HEK293 (cell line): ENCODE measurements at regions not wholly inside any gene's neighbourhood (a gene's known extent, or its start where the extent isn't known, plus 50 kb on each side); places are given as distances from the start of the nearest gene placed in this dataset.

Source experiments
- CTCF ChIA-PET: fragments of 350-600 bp; formaldehyde crosslinking; extraction: SDS; loops from one replicate; lab custom pipeline; 2021; ENCODE audit warnings: antibody characterized with exemption; lab: Yijun Ruan, JAX
- POLR2A ChIA-PET: fragments of 300-600 bp; formaldehyde crosslinking; extraction: SDS; loops from one replicate; lab custom pipeline; 2020; ENCODE audit warnings: antibody characterized with exemption, inconsistent platforms; lab: Yijun Ruan, JAX
- H3K27ac ChIP-seq: fragments of 200-500 bp; sonication (Bioruptor generic); 2 replicates; pipeline ENCODE4 v1.5.1; 2014; ENCODE audit warnings: low read depth, low read length, control low read depth, inconsistent platforms; ENCODE audit errors: extremely low read depth
- H3K36me3 ChIP-seq, 2 experiments: fragments of 200-500 bp in 1 of 2; sonication (Bioruptor generic) in 1 of 2; 1 replicate in 1 of 2; 2 replicates in 1 of 2; pipeline ENCODE4 v1.5.1; 2014 to 2017; ENCODE audit warnings: inconsistent platforms in 2 of 2, low read length in 2 of 2; ENCODE audit not compliant: control insufficient read depth in 2 of 2, insufficient read depth in 1 of 2
- H3K4me1 ChIP-seq: fragments of 200-500 bp; sonication (Bioruptor generic); 2 replicates; pipeline ENCODE4 v1.5.1; 2014; ENCODE audit warnings: mild to moderate bottlenecking, low read length, inconsistent platforms; ENCODE audit not compliant: control insufficient read depth, insufficient read depth
- H3K4me3 ChIP-seq: 2 replicates; pipeline ENCODE4 v1.5.1; 2011; ENCODE audit warnings: low read depth, mild to moderate bottlenecking, control low read depth, low read length, moderate library complexity
- H3K9me3 ChIP-seq: fragments of 200-500 bp; sonication (Bioruptor generic); 2 replicates; pipeline ENCODE4 v1.5.1; 2014; ENCODE audit warnings: low read depth, low read length, inconsistent platforms; ENCODE audit not compliant: control insufficient read depth, insufficient read depth
- EGR2 ChIP-seq: fragments of 450-650 bp; formaldehyde crosslinking; IDR thresholded peaks from 2 replicates; pipeline ENCODE4 v1.5.1; 2016; ENCODE audit warnings: low read depth, missing biosample characterization, missing genetic modification characterization
- SCRT1 ChIP-seq: fragments of 450-650 bp; formaldehyde crosslinking; IDR thresholded peaks from 2 replicates; pipeline ENCODE4 v1.5.1; 2016; ENCODE audit warnings: missing biosample characterization, missing genetic modification characterization, borderline replicate concordance
- ZFHX2 ChIP-seq: fragments of 450-650 bp; formaldehyde crosslinking; conservative IDR thresholded peaks from 2 replicates; pipeline ENCODE4 v1.5.1; 2016; ENCODE audit warnings: missing biosample characterization, missing genetic modification characterization
- ZFP3 ChIP-seq: fragments of 450-650 bp; formaldehyde crosslinking; IDR thresholded peaks from 2 replicates; pipeline ENCODE4 v1.5.1; 2016; ENCODE audit warnings: low read depth, missing biosample characterization, missing genetic modification characterization
- ZFP37 ChIP-seq: fragments of 450-650 bp; formaldehyde crosslinking; IDR thresholded peaks from 2 replicates; pipeline ENCODE4 v1.5.1; 2016; ENCODE audit warnings: missing biosample characterization, missing genetic modification characterization
- ZNF155 ChIP-seq: fragments of 450-650 bp; formaldehyde crosslinking; IDR thresholded peaks from 2 replicates; pipeline ENCODE4 v1.5.1; 2016; ENCODE audit warnings: missing biosample characterization, missing genetic modification characterization
- ZNF24 ChIP-seq: fragments of 450-650 bp; formaldehyde crosslinking; IDR thresholded peaks from 2 replicates; pipeline ENCODE4 v1.5.1; 2016; ENCODE audit warnings: missing biosample characterization, missing genetic modification characterization
- ZNF248 ChIP-seq: fragments of 450-650 bp; formaldehyde crosslinking; IDR thresholded peaks from 2 replicates; pipeline ENCODE4 v1.5.1; 2017; ENCODE audit warnings: missing biosample characterization, missing genetic modification characterization
- ZNF473 ChIP-seq: fragments of 450-650 bp; formaldehyde crosslinking; IDR thresholded peaks from 2 replicates; pipeline ENCODE4 v1.5.1; 2017; ENCODE audit warnings: missing biosample characterization, missing genetic modification characterization
- ZNF571 ChIP-seq: fragments of 450-650 bp; formaldehyde crosslinking; IDR thresholded peaks from 2 replicates; pipeline ENCODE4 v1.5.0; 2017; ENCODE audit warnings: missing biosample characterization, missing genetic modification characterization
- ZNF596 ChIP-seq: fragments of 450-650 bp; IDR thresholded peaks from 2 replicates; pipeline ENCODE4 v1.5.0; 2018; ENCODE audit warnings: missing biosample characterization, mild to moderate bottlenecking, missing genetic modification characterization, moderate library complexity
- ZNF621 ChIP-seq: fragments of 450-650 bp; formaldehyde crosslinking; IDR thresholded peaks from 2 replicates; pipeline ENCODE4 v1.5.1; 2017; ENCODE audit warnings: missing biosample characterization, missing genetic modification characterization
- ZNF623 ChIP-seq: fragments of 450-650 bp; formaldehyde crosslinking; IDR thresholded peaks from 2 replicates; pipeline ENCODE4 v1.5.1; 2016; ENCODE audit warnings: missing biosample characterization, missing genetic modification characterization
- ZNF654 ChIP-seq: fragments of 450-650 bp; formaldehyde crosslinking; IDR thresholded peaks from 2 replicates; pipeline ENCODE4 v1.5.1; 2016; ENCODE audit warnings: low read depth, missing biosample characterization, missing genetic modification characterization
- ZNF664 ChIP-seq: fragments of 450-650 bp; formaldehyde crosslinking; IDR thresholded peaks from 2 replicates; pipeline ENCODE4 v1.5.1; 2016; ENCODE audit warnings: missing biosample characterization, missing genetic modification characterization
- ZNF670 ChIP-seq: fragments of 450-650 bp; formaldehyde crosslinking; IDR thresholded peaks from 2 replicates; pipeline ENCODE4 v1.5.1; 2016; ENCODE audit warnings: missing biosample characterization, missing genetic modification characterization, low read depth
- ZNF76 ChIP-seq: fragments of 450-650 bp; formaldehyde crosslinking; IDR thresholded peaks from 2 replicates; pipeline ENCODE4; 2016; ENCODE audit warnings: low read depth, missing biosample characterization, missing genetic modification characterization, borderline replicate concordance
- ZNF777 ChIP-seq: fragments of 450-650 bp; formaldehyde crosslinking; IDR thresholded peaks from 2 replicates; pipeline ENCODE4 v1.5.1; 2017; ENCODE audit warnings: missing biosample characterization, missing genetic modification characterization, borderline replicate concordance
- TF ChIP-seq, protein P1 (sequence below): fragments of 450-650 bp; formaldehyde crosslinking; conservative IDR thresholded peaks from 2 replicates; pipeline ENCODE4 v1.5.1; 2016; ENCODE audit warnings: low read depth, missing biosample characterization, missing genetic modification characterization
- TF ChIP-seq, protein P2 (sequence below): fragments of 450-650 bp; IDR thresholded peaks from 2 replicates; pipeline ENCODE4 v1.5.1; 2018; ENCODE audit warnings: missing biosample characterization, missing genetic modification characterization
- TF ChIP-seq, protein P3 (sequence below): fragments of 450-650 bp; formaldehyde crosslinking; IDR thresholded peaks from 2 replicates; pipeline ENCODE4 v1.5.1; 2016; ENCODE audit warnings: missing biosample characterization, missing genetic modification characterization

DNA sequence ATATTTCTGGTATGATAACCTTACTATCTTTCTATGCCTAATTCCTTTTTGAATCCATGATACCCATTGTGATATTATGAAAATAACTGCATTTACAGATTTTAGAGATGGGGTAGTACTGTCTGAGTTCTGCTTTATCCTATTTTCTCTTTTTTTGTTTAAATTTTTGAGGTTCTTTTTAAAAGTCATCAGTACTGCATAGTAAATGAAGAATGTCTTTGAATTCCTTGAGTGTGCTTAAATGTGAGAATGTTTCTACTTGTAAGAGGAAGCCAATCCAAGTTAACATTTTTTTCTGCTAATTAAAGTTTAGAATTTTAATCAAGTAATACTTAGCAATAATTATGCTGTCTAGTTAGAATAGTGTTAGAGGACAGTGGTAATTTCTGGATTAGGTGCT is 474.6 kb downstream of the PCNX1 start:
- Histone ChIP-seq H3K4me3 (no peak overlapping the region), H3K27ac (no peak overlapping the region), H3K4me1 (peaks cover 12% of the 10 kb centered on the region; the same call in 1 of the 2 replicates), H3K9me3 (no peaks in the 10 kb centered on the region), H3K36me3 (no peaks in the 10 kb centered on the region)
- ChIA-PET CTCF (no interaction called here), POLR2A (no interaction called here)
- TF ChIP-seq ZNF24 (tag by site-specific recombination) (no peak), ZNF670 (no peak), SCRT1 (tag by site-specific recombination) (no peak), ZNF623 (no peak), ZNF664 (tag by site-specific recombination) (no peak), ZNF248 (no peak), ZNF473 (tag by site-specific recombination) (no peak), ZNF76 (tag by site-specific recombination) (no peak), ZNF621 (tag by site-specific recombination) (no peak), ZNF596 (no peak), ZFP37 (tag by site-specific recombination) (no peak)
- TF ChIP-seq, protein P1, sequence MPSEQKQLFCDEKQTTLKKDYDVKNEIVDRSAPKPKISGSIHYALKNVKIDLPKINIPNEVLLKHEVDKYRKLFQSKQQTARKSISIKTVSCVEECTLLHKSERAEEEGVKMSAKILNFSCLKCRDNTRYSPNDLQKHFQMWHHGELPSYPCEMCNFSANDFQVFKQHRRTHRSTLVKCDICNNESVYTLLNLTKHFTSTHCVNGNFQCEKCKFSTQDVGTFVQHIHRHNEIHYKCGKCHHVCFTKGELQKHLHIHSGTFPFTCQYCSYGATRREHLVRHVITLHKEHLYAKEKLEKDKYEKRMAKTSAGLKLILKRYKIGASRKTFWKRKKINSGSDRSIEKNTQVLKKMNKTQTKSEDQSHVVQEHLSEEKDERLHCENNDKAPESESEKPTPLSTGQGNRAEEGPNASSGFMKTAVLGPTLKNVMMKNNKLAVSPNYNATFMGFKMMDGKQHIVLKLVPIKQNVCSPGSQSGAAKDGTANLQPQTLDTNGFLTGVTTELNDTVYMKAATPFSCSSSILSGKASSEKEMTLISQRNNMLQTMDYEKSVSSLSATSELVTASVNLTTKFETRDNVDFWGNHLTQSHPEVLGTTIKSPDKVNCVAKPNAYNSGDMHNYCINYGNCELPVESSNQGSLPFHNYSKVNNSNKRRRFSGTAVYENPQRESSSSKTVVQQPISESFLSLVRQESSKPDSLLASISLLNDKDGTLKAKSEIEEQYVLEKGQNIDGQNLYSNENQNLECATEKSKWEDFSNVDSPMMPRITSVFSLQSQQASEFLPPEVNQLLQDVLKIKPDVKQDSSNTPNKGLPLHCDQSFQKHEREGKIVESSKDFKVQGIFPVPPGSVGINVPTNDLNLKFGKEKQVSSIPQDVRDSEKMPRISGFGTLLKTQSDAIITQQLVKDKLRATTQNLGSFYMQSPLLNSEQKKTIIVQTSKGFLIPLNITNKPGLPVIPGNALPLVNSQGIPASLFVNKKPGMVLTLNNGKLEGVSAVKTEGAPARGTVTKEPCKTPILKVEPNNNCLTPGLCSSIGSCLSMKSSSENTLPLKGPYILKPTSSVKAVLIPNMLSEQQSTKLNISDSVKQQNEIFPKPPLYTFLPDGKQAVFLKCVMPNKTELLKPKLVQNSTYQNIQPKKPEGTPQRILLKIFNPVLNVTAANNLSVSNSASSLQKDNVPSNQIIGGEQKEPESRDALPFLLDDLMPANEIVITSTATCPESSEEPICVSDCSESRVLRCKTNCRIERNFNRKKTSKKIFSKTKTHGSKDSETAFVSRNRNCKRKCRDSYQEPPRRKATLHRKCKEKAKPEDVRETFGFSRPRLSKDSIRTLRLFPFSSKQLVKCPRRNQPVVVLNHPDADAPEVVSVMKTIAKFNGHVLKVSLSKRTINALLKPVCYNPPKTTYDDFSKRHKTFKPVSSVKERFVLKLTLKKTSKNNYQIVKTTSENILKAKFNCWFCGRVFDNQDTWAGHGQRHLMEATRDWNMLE (tag by site-specific recombination): no peak
- TF ChIP-seq, protein P2, sequence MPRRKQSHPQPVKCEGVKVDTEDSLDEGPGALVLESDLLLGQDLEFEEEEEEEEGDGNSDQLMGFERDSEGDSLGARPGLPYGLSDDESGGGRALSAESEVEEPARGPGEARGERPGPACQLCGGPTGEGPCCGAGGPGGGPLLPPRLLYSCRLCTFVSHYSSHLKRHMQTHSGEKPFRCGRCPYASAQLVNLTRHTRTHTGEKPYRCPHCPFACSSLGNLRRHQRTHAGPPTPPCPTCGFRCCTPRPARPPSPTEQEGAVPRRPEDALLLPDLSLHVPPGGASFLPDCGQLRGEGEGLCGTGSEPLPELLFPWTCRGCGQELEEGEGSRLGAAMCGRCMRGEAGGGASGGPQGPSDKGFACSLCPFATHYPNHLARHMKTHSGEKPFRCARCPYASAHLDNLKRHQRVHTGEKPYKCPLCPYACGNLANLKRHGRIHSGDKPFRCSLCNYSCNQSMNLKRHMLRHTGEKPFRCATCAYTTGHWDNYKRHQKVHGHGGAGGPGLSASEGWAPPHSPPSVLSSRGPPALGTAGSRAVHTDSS (tag by site-specific recombination): no peak

DNA sequence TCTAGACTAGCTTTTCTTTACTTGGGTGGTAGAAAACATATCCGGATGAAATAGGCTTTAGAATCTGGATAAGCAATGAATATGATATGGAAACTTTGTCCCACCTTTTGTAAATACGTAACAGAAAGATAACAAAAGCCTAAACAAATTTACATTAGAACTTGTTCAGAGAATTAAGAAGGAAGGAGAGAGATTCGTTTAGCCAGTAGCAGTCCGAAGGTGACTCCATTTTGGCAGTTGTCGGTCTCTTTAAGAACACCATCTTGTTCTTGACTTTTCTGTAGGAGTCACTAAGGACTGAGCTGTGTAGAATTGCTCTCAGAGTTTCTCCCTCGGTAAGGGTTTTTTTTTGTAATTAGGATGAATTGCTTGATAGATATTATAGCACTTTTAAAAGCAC is 475.1 kb downstream of the PCNX1 start:
- Histone ChIP-seq H3K27ac (no peak overlapping the region), H3K36me3 (no peaks in the 10 kb centered on the region)
- TF ChIP-seq ZNF571 (tag by site-specific recombination): no peak
- no peak for TF ChIP-seq ZNF248
- no peak for TF ChIP-seq ZFHX2 (tag by site-specific recombination)
- TF ChIP-seq ZNF155: no peak
- TF ChIP-seq ZNF777 (tag by site-specific recombination): no peak
- no peak for TF ChIP-seq ZNF473 (tag by site-specific recombination)
- TF ChIP-seq ZFP3: no peak
- TF ChIP-seq, protein P3, sequence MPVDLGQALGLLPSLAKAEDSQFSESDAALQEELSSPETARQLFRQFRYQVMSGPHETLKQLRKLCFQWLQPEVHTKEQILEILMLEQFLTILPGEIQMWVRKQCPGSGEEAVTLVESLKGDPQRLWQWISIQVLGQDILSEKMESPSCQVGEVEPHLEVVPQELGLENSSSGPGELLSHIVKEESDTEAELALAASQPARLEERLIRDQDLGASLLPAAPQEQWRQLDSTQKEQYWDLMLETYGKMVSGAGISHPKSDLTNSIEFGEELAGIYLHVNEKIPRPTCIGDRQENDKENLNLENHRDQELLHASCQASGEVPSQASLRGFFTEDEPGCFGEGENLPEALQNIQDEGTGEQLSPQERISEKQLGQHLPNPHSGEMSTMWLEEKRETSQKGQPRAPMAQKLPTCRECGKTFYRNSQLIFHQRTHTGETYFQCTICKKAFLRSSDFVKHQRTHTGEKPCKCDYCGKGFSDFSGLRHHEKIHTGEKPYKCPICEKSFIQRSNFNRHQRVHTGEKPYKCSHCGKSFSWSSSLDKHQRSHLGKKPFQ (tag by site-specific recombination): no peak
- no peak for TF ChIP-seq EGR2 (tag by site-specific recombination)
- no peak for TF ChIP-seq ZNF654 (tag by site-specific recombination)
- TF ChIP-seq, all 188 proteins: peak for 0
- POLR2A ChIA-PET: no interaction called here
- H3K4me3 ChIP-seq: no peak overlapping the region
- CTCF ChIA-PET: no interaction called here
- H3K9me3 ChIP-seq: no peaks in the 10 kb centered on the region
- peaks cover 12% of the 10 kb centered on the region; the same call in 1 of the 2 replicates for H3K4me1 ChIP-seq
